HepG2 (cell line): ENCODE measurements at regions not wholly inside any gene's neighbourhood (a gene's known extent, or its start where the extent isn't known, plus 50 kb on each side); places are given as distances from the start of the nearest gene placed in this dataset.

ENCODE experiments used
- ATAC-seq: fragments of 200-7000 bp; cut with Tn5 transposase; 3 replicates; pipeline ENCODE4 v1.9.1; 2020; ENCODE audit warnings: mild to moderate bottlenecking, moderate library complexity
- BruUV-seq: library from RNA; stranded (reverse); fragments of 400-500 nt; replicated peaks from 2 replicates; lab custom pipeline; 2021; lab: Mats Ljungman, UMichigan
- CTCF ChIA-PET: fragments of 300-600 bp; formaldehyde crosslinking; extraction: SDS; loops from one replicate; lab custom pipeline; 2021; ENCODE audit warnings: low total read pairs, inconsistent platforms, low intra/inter-chr PET ratio; lab: Yijun Ruan, JAX
- POLR2A ChIA-PET: fragments of 350-600 bp; sonication (Branson Sonifier 250); formaldehyde crosslinking; loops from one replicate; lab custom pipeline; 2020; ENCODE audit warnings: antibody characterized with exemption, inconsistent platforms; lab: Yijun Ruan, JAX
- DNase-seq: peaks from one replicate; pipeline ENCODE4 v3.0.0-alpha.2; 2015; ENCODE audit warnings: low spot score
- FAIRE-seq: peaks from 3 replicates; lab custom pipeline; 2011; peaks lifted over from hg19 to GRCh38; lab: Jason Lieb, UNC
- H2AFZ ChIP-seq: one replicate; pipeline ENCODE4 v1.6.1; 2011; ENCODE audit warnings: low read length, inconsistent platforms
- H3K27ac ChIP-seq: fragments of 300-600 bp; 3 replicates; pipeline ENCODE4 v1.8.0; 2011; ENCODE audit warnings: mixed run types, mild to moderate bottlenecking, mixed read lengths, low read length, inconsistent platforms; ENCODE audit not compliant: insufficient read depth; ENCODE audit errors: extremely low read length
- H3K27me3 ChIP-seq, 2 experiments: fragments of 200-600 bp in 1 of 2; 2 replicates in 1 of 2; 3 replicates in 1 of 2; pipeline versions ENCODE4 v1.6.0 to v1.8.0; 2011; ENCODE audit warnings: low read length in 2 of 2, mild to moderate bottlenecking in 2 of 2, moderate library complexity in 2 of 2, inconsistent platforms in 1 of 2; ENCODE audit not compliant: insufficient read depth in 2 of 2, control insufficient read depth in 1 of 2
- H3K36me3 ChIP-seq, 2 experiments: fragments of 200-600 bp in 1 of 2; replicated peaks in 1 of 2; 2 replicates in 1 of 2; 3 replicates in 1 of 2; pipeline versions ENCODE4 v1.5.1 to v1.8.0; 2011; ENCODE audit warnings: low read length in 2 of 2, inconsistent platforms in 1 of 2; ENCODE audit not compliant: insufficient read depth in 2 of 2, control insufficient read depth in 1 of 2
- H3K4me1 ChIP-seq: 2 replicates; pipeline ENCODE4 v1.5.1; 2012; ENCODE audit warnings: low read length, inconsistent platforms; ENCODE audit not compliant: insufficient read depth
- H3K4me2 ChIP-seq: 2 replicates; pipeline ENCODE4 v1.6.0; 2011; ENCODE audit warnings: low read depth, low read length, inconsistent platforms
- H3K4me3 ChIP-seq, 3 experiments: fragments of 200-600 bp in 1 of 3; sonication (generic), shearing (Covaris generic) in 1 of 3; replicated peaks in 1 of 3; 2 replicates each; pipeline ENCODE4 v1.5.1; 2011 to 2016; ENCODE audit warnings: low read length in 3 of 3, inconsistent platforms in 2 of 3, low read depth in 2 of 3, mild to moderate bottlenecking in 2 of 3, control low read depth in 1 of 3, mixed read lengths in 1 of 3; ENCODE audit not compliant: insufficient read depth in 1 of 3
- H3K79me2 ChIP-seq: one replicate; pipeline ENCODE4 v1.6.1; 2011; ENCODE audit warnings: low read length, inconsistent platforms; ENCODE audit not compliant: insufficient read depth
- H3K9ac ChIP-seq: 2 replicates; pipeline ENCODE4 v1.6.0; 2011; ENCODE audit warnings: mild to moderate bottlenecking, low read depth, low read length, inconsistent platforms; ENCODE audit not compliant: insufficient read depth
- H3K9me3 ChIP-seq: 2 replicates; pipeline ENCODE4 v1.5.1; 2012; ENCODE audit warnings: mild to moderate bottlenecking, low read length
- H4K20me1 ChIP-seq: 2 replicates; pipeline ENCODE4 v1.6.0; 2011; ENCODE audit warnings: inconsistent platforms, mild to moderate bottlenecking, low read length, moderate library complexity; ENCODE audit not compliant: insufficient read depth
- ATF1 ChIP-seq: IDR thresholded peaks from 2 replicates; pipeline ENCODE4 v1.6.1; 2016; ENCODE audit warnings: mild to moderate bottlenecking, control low read depth
- CBX5 ChIP-seq: sonication (generic); formaldehyde crosslinking; IDR thresholded peaks from 2 replicates; pipeline ENCODE4 v1.4.0; 2020; ENCODE audit warnings: missing genetic modification reagents, borderline replicate concordance
- IKZF1 ChIP-seq: fragments of 450-650 bp; IDR thresholded peaks from 2 replicates; pipeline ENCODE4 v1.7.1; 2016
- MXD4 ChIP-seq: IDR thresholded peaks from 2 replicates; pipeline ENCODE4 v1.6.1; 2016; ENCODE audit warnings: mild to moderate bottlenecking, missing biosample characterization, missing genetic modification reagents
- PTBP1 ChIP-seq: fragments of 200-400 bp; formaldehyde crosslinking; IDR thresholded peaks from 2 replicates; pipeline ENCODE4 v1.6.1; 2018; ENCODE audit warnings: low read length, low read depth; ENCODE audit not compliant: poor library complexity, severe bottlenecking
- SUZ12 ChIP-seq: fragments of 150-350 bp; IDR thresholded peaks from 2 replicates; pipeline ENCODE4 v1.6.1; 2014; ENCODE audit warnings: low read depth, low read length
- TAF15 ChIP-seq: fragments of 200-400 bp; formaldehyde crosslinking; IDR thresholded peaks from one replicate; pipeline ENCODE4 v1.6.1; 2018; ENCODE audit warnings: mild to moderate bottlenecking, low read depth, low read length; ENCODE audit not compliant: poor library complexity, severe bottlenecking
- WIZ ChIP-seq: sonication (generic); formaldehyde crosslinking; IDR thresholded peaks from 2 replicates; pipeline ENCODE4 v1.5.1; 2020; ENCODE audit warnings: mild to moderate bottlenecking, missing genetic modification reagents
- ZBTB3 ChIP-seq: sonication (generic); formaldehyde crosslinking; IDR thresholded peaks from 2 replicates; pipeline ENCODE4 v1.4.0; 2020; ENCODE audit warnings: low read depth, mild to moderate bottlenecking, moderate library complexity, missing genetic modification reagents, borderline replicate concordance
- ZNF292 ChIP-seq: sonication (generic); formaldehyde crosslinking; IDR thresholded peaks from 2 replicates; pipeline ENCODE4 v1.8.1; 2022; ENCODE audit warnings: mild to moderate bottlenecking, low read depth, missing genetic modification reagents, borderline replicate concordance
- ZNF737 ChIP-seq: sonication (generic); formaldehyde crosslinking; IDR thresholded peaks from 2 replicates; pipeline ENCODE4 v1.5.0; 2020; ENCODE audit warnings: missing genetic modification reagents, mild to moderate bottlenecking, borderline replicate concordance
- WGBS: methylation state at CpG from one replicate; pipeline ENCODE4 v1.1.6; 2017; ENCODE audit warnings: low lambda C conversion rate; 5-methylcytosine and 5-hydroxymethylcytosine counted together
- in situ Hi-C: cut with HindIII; loops from 2 replicates; pipeline ENCODE4 v1.10.0; 2017; ENCODE audit warnings: low pct_unique_long_range_greater_than_20kb; ENCODE audit not compliant: extremely low pct_ligation_motif_present
- intact Hi-C: fragments of 100-400 bp; cut with micrococcal nuclease; formaldehyde crosslinking; loops from one replicate; pipeline ENCODE4 v1.10.0; 2022; ENCODE audit not compliant: unreplicated experiment
- TF ChIP-seq, protein P1 (sequence below): sonication (generic); formaldehyde crosslinking; IDR thresholded peaks from 2 replicates; pipeline ENCODE4 v1.4.0; 2020; ENCODE audit warnings: missing genetic modification reagents, borderline replicate concordance
- TF ChIP-seq, protein P2 (sequence below): IDR thresholded peaks from 2 replicates; pipeline ENCODE4 v1.6.1; 2016; ENCODE audit warnings: mild to moderate bottlenecking, missing biosample characterization, missing genetic modification reagents
- TF ChIP-seq, protein P3 (sequence below): IDR thresholded peaks from 2 replicates; pipeline ENCODE4 v1.6.1; 2012; ENCODE audit warnings: low read length, improper control_type of control experiment

DNA sequence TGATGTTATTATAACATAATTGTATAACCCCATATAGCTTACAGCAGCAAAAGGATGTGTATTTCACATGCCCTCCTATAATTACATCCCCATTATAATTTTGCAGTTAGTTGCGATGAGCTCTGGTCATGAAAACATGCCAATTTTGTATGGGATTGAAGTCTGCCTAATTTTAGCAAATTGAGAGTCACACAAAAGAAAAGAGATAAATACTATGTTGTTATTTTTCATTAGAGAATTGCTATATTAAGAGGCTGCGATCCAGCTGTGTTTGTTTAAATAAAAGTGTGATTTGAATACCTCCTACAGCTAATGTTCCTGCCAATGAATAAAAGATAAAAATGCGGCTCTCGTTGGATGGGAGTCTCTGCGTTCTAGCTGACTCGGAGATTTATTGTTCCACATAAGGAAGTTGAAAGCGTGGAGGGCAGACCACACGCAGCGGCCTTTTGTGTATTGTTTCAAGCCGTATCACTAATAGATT, 461.0 kb upstream of the NFIA start (continued):
- TF ChIP-seq, protein P1, sequence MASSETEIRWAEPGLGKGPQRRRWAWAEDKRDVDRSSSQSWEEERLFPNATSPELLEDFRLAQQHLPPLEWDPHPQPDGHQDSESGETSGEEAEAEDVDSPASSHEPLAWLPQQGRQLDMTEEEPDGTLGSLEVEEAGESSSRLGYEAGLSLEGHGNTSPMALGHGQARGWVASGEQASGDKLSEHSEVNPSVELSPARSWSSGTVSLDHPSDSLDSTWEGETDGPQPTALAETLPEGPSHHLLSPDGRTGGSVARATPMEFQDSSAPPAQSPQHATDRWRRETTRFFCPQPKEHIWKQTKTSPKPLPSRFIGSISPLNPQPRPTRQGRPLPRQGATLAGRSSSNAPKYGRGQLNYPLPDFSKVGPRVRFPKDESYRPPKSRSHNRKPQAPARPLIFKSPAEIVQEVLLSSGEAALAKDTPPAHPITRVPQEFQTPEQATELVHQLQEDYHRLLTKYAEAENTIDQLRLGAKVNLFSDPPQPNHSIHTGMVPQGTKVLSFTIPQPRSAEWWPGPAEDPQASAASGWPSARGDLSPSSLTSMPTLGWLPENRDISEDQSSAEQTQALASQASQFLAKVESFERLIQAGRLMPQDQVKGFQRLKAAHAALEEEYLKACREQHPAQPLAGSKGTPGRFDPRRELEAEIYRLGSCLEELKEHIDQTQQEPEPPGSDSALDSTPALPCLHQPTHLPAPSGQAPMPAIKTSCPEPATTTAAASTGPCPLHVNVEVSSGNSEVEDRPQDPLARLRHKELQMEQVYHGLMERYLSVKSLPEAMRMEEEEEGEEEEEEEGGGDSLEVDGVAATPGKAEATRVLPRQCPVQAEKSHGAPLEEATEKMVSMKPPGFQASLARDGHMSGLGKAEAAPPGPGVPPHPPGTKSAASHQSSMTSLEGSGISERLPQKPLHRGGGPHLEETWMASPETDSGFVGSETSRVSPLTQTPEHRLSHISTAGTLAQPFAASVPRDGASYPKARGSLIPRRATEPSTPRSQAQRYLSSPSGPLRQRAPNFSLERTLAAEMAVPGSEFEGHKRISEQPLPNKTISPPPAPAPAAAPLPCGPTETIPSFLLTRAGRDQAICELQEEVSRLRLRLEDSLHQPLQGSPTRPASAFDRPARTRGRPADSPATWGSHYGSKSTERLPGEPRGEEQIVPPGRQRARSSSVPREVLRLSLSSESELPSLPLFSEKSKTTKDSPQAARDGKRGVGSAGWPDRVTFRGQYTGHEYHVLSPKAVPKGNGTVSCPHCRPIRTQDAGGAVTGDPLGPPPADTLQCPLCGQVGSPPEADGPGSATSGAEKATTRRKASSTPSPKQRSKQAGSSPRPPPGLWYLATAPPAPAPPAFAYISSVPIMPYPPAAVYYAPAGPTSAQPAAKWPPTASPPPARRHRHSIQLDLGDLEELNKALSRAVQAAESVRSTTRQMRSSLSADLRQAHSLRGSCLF (CRISPR knock-in tag): no peak
- TF ChIP-seq ZBTB3 (CRISPR knock-in tag): no peak

DNA sequence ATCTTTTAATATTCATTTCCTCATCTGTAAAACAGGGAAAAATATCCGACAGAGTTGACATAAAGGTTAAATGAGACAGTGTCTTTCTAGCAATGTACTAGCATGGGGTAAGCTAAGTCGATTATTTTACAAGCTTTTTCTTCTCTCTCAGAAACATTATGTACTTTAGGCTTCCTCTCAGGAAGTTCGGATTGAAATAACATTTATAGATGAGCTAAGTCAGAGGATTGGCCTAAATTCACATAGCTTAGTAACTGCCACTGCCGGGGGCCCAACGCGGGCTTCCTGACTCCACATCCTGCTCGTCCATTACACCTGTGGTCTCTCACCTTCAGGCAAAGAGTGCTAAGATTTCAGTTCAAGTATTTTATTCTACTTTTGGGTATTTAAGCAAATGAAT, 462.3 kb upstream of the NFIA start:
- intact Hi-C loops: no loop called here
- no peaks in the 10 kb centered on the region for H3K79me2 ChIP-seq
- H3K9me3 ChIP-seq: no peaks in the 10 kb centered on the region
- no peak overlapping the region for H3K4me2 ChIP-seq
- FAIRE-seq (no peak), ATAC-seq (no peak), DNase-seq (no peak)
- H3K4me1 ChIP-seq: no peaks in the 10 kb centered on the region
- ChIA-PET POLR2A (no interaction called here), CTCF (no interaction called here)
- H3K4me3 ChIP-seq: no peak overlapping the region
- BruUV-seq: no TSS peak
- no peak overlapping the region for H3K9ac ChIP-seq
- peaks cover 0 to 3% of the 10 kb centered on the region in 2 experiments; a peak in 2 of 5 replicates for H3K27me3 ChIP-seq
- in situ Hi-C loops: no loop called here
- no peak overlapping the region for H2AFZ ChIP-seq
- H4K20me1 ChIP-seq: no peaks in the 10 kb centered on the region
- WGBS: 45% methylated on average over 7 of the region's 7 CpGs
- H3K36me3 ChIP-seq: no peaks in the 10 kb centered on the region
- H3K27ac ChIP-seq: no peak overlapping the region
- TF ChIP-seq SUZ12: no peak
- no peak for TF ChIP-seq ZNF292 (CRISPR knock-in tag)
- TF ChIP-seq PTBP1: no peak
- TF ChIP-seq CBX5 (CRISPR knock-in tag): no peak
- TF ChIP-seq ZNF737 (CRISPR knock-in tag): no peak
- TF ChIP-seq, protein P2, sequence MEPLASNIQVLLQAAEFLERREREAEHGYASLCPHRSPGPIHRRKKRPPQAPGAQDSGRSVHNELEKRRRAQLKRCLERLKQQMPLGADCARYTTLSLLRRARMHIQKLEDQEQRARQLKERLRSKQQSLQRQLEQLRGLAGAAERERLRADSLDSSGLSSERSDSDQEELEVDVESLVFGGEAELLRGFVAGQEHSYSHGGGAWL (CRISPR knock-in tag): no peak
- no peak for TF ChIP-seq IKZF1
- no peak for TF ChIP-seq TAF15
- TF ChIP-seq, protein P3, sequence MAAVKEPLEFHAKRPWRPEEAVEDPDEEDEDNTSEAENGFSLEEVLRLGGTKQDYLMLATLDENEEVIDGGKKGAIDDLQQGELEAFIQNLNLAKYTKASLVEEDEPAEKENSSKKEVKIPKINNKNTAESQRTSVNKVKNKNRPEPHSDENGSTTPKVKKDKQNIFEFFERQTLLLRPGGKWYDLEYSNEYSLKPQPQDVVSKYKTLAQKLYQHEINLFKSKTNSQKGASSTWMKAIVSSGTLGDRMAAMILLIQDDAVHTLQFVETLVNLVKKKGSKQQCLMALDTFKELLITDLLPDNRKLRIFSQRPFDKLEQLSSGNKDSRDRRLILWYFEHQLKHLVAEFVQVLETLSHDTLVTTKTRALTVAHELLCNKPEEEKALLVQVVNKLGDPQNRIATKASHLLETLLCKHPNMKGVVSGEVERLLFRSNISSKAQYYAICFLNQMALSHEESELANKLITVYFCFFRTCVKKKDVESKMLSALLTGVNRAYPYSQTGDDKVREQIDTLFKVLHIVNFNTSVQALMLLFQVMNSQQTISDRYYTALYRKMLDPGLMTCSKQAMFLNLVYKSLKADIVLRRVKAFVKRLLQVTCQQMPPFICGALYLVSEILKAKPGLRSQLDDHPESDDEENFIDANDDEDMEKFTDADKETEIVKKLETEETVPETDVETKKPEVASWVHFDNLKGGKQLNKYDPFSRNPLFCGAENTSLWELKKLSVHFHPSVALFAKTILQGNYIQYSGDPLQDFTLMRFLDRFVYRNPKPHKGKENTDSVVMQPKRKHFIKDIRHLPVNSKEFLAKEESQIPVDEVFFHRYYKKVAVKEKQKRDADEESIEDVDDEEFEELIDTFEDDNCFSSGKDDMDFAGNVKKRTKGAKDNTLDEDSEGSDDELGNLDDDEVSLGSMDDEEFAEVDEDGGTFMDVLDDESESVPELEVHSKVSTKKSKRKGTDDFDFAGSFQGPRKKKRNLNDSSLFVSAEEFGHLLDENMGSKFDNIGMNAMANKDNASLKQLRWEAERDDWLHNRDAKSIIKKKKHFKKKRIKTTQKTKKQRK: no peak
- TF ChIP-seq MXD4 (CRISPR knock-in tag): no peak
- TF ChIP-seq WIZ: no peak
- no peak for TF ChIP-seq ATF1 (CRISPR knock-in tag)
